Hematopoietic multipotent progenitor cell treated with erythropoietin and hydrocortisone succinate and interleukin-3 and kit ligand, for 15 days (in vitro differentiated cells): ENCODE measurements at regions not wholly inside any gene's neighbourhood (a gene's known extent, or its start where the extent isn't known, plus 50 kb on each side); places are given as distances from the start of the nearest gene placed in this dataset.
"Not testable (repeated sequence)": the region's sequence is repeated elsewhere in the genome, so short reads cannot be mapped to it uniquely, and the experiment has no call there.

ENCODE experiments used
- DNase-seq: peaks from one replicate; pipeline ENCODE4 v3.0.0-alpha.2; 2015; ENCODE audit warnings: low spot score

GRCh38 chr1:201637282-201638079, 98.6 kb downstream of the NAV1 start:
- DNase-seq = no peak

GRCh38 chr1:201639391-201639790, 100.5 kb downstream of the NAV1 start:
- DNase-seq = no peak

GRCh38 chr1:201639826-201640225, 100.9 kb downstream of the NAV1 start:
- DNase-seq = no peak

GRCh38 chr1:201640624-201641023, 101.7 kb downstream of the NAV1 start:
- no peak for DNase-seq

GRCh38 chr1:201641524-201642253, 102.8 kb downstream of the NAV1 start:
- DNase-seq = no peak

- DNase-seq = no peak
Measured at GRCh38 chr1:201643835-201644104, 104.8 kb downstream of the NAV1 start.

GRCh38 chr1:201644197-201644596, 105.3 kb downstream of the NAV1 start:
- no peak for DNase-seq

- not testable (repeated sequence) for DNase-seq
Measured at GRCh38 chr1:201645000-201645399, 106.1 kb downstream of the NAV1 start.

GRCh38 chr1:201645956-201646355, 107.0 kb downstream of the NAV1 start:
- no peak for DNase-seq

GRCh38 chr1:201646411-201647022, 107.6 kb downstream of the NAV1 start:
- no peak for DNase-seq

GRCh38 chr1:201647094-201647493, 108.2 kb downstream of the NAV1 start:
- no peak for DNase-seq

GRCh38 chr1:201647722-201648065, 108.8 kb downstream of the NAV1 start:
- no peak for DNase-seq

- no peak for DNase-seq
Measured at GRCh38 chr1:201648066-201648906, 109.4 kb downstream of the NAV1 start.

- DNase-seq = no peak
Measured at GRCh38 chr1:201648907-201649721, 110.2 kb downstream of the NAV1 start.

GRCh38 chr1:201649761-201650622, 111.1 kb downstream of the NAV1 start:
- DNase-seq = no peak

GRCh38 chr1:201650623-201650933, 111.7 kb downstream of the NAV1 start:
- DNase-seq = no peak

GRCh38 chr1:201652181-201652580, 113.3 kb downstream of the NAV1 start:
- no peak for DNase-seq

GRCh38 chr1:201653233-201653632, 114.3 kb downstream of the NAV1 start:
- DNase-seq = no peak

- DNase-seq = no peak
Measured at GRCh38 chr1:201653883-201654282, 115.0 kb downstream of the NAV1 start.

GRCh38 chr1:201655243-201655642, 116.3 kb downstream of the NAV1 start:
- DNase-seq = no peak

GRCh38 chr1:201655910-201656309, 117.0 kb downstream of the NAV1 start:
- no peak for DNase-seq
